ENCODE measurements at regions not wholly inside any gene's neighbourhood (a gene's known extent, or its start where the extent isn't known, plus 50 kb on each side); places are given as distances from the start of the nearest gene placed in this dataset.

DNA sequence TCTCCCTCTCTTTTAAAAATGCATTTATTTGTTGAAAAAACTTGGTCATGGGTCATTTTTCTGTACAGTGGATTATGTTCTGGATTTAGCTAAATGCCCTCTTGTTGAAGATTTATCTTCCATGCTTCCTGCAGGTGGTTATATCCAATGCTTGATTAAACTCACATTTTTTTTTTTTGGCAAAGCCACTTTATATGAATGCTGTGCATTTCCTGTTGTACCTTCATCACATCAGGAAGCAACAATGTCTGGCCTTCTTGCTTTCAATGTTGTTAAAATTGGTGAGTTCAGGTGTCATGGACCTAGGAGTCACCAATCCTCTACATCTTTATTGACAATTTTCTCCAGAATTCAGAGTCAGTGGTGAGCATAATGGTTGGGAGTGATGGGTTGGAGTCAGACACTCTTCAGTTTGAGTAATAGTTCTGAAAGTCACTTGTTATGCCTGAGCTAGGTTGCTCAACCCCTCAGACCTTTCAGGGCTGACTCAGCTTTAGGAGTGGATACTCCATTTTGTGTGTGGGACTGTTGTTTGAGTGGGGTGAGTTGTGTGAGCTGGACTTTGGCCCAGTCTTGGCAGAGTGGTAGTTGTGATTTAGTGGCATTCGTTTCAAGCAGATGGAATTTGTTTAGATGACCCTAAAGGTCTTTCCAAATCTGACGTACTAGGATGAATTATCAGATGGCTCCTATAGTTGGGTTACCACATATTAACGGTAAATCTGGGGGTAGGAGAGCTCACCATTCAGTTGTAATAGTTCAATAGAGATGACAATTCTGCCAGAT lies 213.5 kb upstream of the ZNF32 start:
- no peaks in the 10 kb centered on the region for H3K4me1 ChIP-seq (ENCODE audit: control insufficient read depth, insufficient read depth, low read length, poor library complexity, severe bottlenecking)
- DNase-seq: no peak
- no peaks in the 10 kb centered on the region for H3K36me3 ChIP-seq (ENCODE audit: control insufficient read depth, insufficient read depth, low read length)
- no peaks in the 10 kb centered on the region for H3K9me3 ChIP-seq (ENCODE audit: control insufficient read depth, low read length)
- H3K27ac ChIP-seq (ENCODE audit: insufficient read depth, low read length, poor library complexity, severe bottlenecking): no peak overlapping the region
- H3K27me3 ChIP-seq (replicated peaks; ENCODE audit: control insufficient read depth, insufficient read depth, low read length, poor library complexity, severe bottlenecking): no peaks in the 10 kb centered on the region
- no peak overlapping the region for H3K4me3 ChIP-seq (ENCODE audit: insufficient read depth, low read depth, low read length, poor library complexity, severe bottlenecking)

DNA sequence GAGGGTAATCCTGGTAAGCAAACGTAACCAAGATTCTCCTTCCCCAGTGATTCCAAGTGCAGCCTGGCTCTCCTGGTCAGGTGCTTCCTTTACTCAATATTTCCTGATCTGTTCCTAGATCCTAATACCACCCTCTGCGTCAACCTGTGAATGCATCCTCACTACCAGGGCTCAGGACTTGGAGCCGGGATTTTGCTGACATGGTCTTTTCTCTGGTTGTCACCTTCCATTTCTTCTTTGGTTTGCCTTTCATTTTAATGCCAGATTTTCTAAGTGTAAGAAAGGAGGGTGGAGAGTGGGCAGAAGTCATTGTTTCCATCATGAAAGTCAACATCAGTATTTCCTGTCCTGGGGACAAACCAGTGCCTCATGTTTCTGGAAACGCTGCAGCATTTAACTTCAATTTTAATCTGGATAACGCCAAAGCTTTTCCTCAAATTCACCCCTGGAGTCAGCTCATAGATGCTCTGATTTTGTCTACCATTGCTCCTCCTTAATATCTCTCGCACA lies 210.4 kb upstream of the ZNF32 start:
- Histone ChIP-seq H3K36me3 (ENCODE audit: control insufficient read depth, insufficient read depth, low read length) (no peaks in the 10 kb centered on the region), H3K9me3 (ENCODE audit: control insufficient read depth, low read length) (no peaks in the 10 kb centered on the region)

GRCh38 chr10:43857931-43858315 lies 209.2 kb upstream of the ZNF32 start:
- Histone ChIP-seq H3K36me3 (ENCODE audit: control insufficient read depth, insufficient read depth, low read length) (no peaks in the 10 kb centered on the region), H3K9me3 (ENCODE audit: control insufficient read depth, low read length) (no peaks in the 10 kb centered on the region), H3K4me1 (ENCODE audit: control insufficient read depth, insufficient read depth, low read length, poor library complexity, severe bottlenecking) (no peaks in the 10 kb centered on the region), H3K27me3 (replicated peaks; ENCODE audit: control insufficient read depth, insufficient read depth, low read length, poor library complexity, severe bottlenecking) (no peaks in the 10 kb centered on the region), H3K27ac (ENCODE audit: insufficient read depth, low read length, poor library complexity, severe bottlenecking) (no peak overlapping the region), H3K4me3 (ENCODE audit: insufficient read depth, low read depth, low read length, poor library complexity, severe bottlenecking) (no peak overlapping the region)
- no peak for DNase-seq

More for the DNA sequence above, 210.4 kb upstream of the ZNF32 start:
- Histone ChIP-seq H3K27me3 (replicated peaks; ENCODE audit: control insufficient read depth, insufficient read depth, low read length, poor library complexity, severe bottlenecking) (no peaks in the 10 kb centered on the region), H3K27ac (ENCODE audit: insufficient read depth, low read length, poor library complexity, severe bottlenecking) (no peak overlapping the region), H3K4me1 (ENCODE audit: control insufficient read depth, insufficient read depth, low read length, poor library complexity, severe bottlenecking) (no peaks in the 10 kb centered on the region), H3K4me3 (ENCODE audit: insufficient read depth, low read depth, low read length, poor library complexity, severe bottlenecking) (no peak overlapping the region)
- DNase-seq: no peak

- no peaks in the 10 kb centered on the region for H3K9me3 ChIP-seq (ENCODE audit: control insufficient read depth, low read length)
- H3K4me1 ChIP-seq (ENCODE audit: control insufficient read depth, insufficient read depth, low read length, poor library complexity, severe bottlenecking): no peaks in the 10 kb centered on the region
- DNase-seq: no peak
- no peaks in the 10 kb centered on the region for H3K36me3 ChIP-seq (ENCODE audit: control insufficient read depth, insufficient read depth, low read length)
- H3K4me3 ChIP-seq (ENCODE audit: insufficient read depth, low read depth, low read length, poor library complexity, severe bottlenecking): no peak overlapping the region
- H3K27ac ChIP-seq (ENCODE audit: insufficient read depth, low read length, poor library complexity, severe bottlenecking): no peak overlapping the region
- H3K27me3 ChIP-seq (replicated peaks; ENCODE audit: control insufficient read depth, insufficient read depth, low read length, poor library complexity, severe bottlenecking): no peaks in the 10 kb centered on the region
Observed at GRCh38 chr10:43857206-43857930, 208.7 kb upstream of the ZNF32 start.

GRCh38 chr10:43856299-43856698 lies 207.6 kb upstream of the ZNF32 start:
- H3K4me1 ChIP-seq (ENCODE audit: control insufficient read depth, insufficient read depth, low read length, poor library complexity, severe bottlenecking): no peaks in the 10 kb centered on the region
- H3K4me3 ChIP-seq (ENCODE audit: insufficient read depth, low read depth, low read length, poor library complexity, severe bottlenecking): no peak overlapping the region
- no peaks in the 10 kb centered on the region for H3K36me3 ChIP-seq (ENCODE audit: control insufficient read depth, insufficient read depth, low read length)
- DNase-seq: no peak
- H3K27me3 ChIP-seq (replicated peaks; ENCODE audit: control insufficient read depth, insufficient read depth, low read length, poor library complexity, severe bottlenecking): no peaks in the 10 kb centered on the region
- no peaks in the 10 kb centered on the region for H3K9me3 ChIP-seq (ENCODE audit: control insufficient read depth, low read length)
- H3K27ac ChIP-seq (ENCODE audit: insufficient read depth, low read length, poor library complexity, severe bottlenecking): no peak overlapping the region

DNA sequence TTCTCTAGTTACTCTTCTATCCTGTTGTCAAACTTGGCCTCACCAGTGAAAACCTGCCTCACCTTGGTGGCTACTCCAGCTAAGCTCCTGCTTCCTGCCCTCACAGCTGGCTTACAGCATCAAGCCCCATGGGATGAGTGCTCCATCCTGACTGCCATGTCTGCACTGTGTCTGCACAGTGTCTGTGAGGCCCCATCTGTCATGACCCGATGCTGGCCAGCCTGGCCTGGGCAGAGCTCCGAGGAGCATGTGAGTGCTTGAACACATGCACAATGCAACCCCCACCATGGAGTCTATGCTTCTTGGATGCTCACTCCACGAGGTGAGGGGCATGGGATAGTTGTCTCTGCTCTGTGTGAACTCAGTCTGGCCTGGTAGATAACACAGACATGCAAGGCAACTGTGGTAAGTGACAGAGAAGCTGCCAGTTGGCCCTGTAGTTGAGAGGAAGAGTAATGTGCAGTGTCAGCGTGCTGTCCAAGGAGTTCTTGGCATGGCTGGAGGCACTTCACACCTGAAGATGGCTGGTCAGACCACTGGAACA lies 207.1 kb upstream of the ZNF32 start:
- no peak for DNase-seq
- no peak overlapping the region for H3K4me3 ChIP-seq (ENCODE audit: insufficient read depth, low read depth, low read length, poor library complexity, severe bottlenecking)

GRCh38 chr10:43854007-43854406 lies 205.3 kb upstream of the ZNF32 start:
- H3K36me3 ChIP-seq (ENCODE audit: control insufficient read depth, insufficient read depth, low read length): no peaks in the 10 kb centered on the region
- no peaks in the 10 kb centered on the region for H3K27me3 ChIP-seq (replicated peaks; ENCODE audit: control insufficient read depth, insufficient read depth, low read length, poor library complexity, severe bottlenecking)
- DNase-seq: no peak
- H3K4me3 ChIP-seq (ENCODE audit: insufficient read depth, low read depth, low read length, poor library complexity, severe bottlenecking): no peak overlapping the region
- H3K4me1 ChIP-seq (ENCODE audit: control insufficient read depth, insufficient read depth, low read length, poor library complexity, severe bottlenecking): no peaks in the 10 kb centered on the region
- no peak overlapping the region for H3K27ac ChIP-seq (ENCODE audit: insufficient read depth, low read length, poor library complexity, severe bottlenecking)
- no peaks in the 10 kb centered on the region for H3K9me3 ChIP-seq (ENCODE audit: control insufficient read depth, low read length)

More for the DNA sequence above, 207.1 kb upstream of the ZNF32 start:
- H3K4me1 ChIP-seq (ENCODE audit: control insufficient read depth, insufficient read depth, low read length, poor library complexity, severe bottlenecking): no peaks in the 10 kb centered on the region
- no peaks in the 10 kb centered on the region for H3K9me3 ChIP-seq (ENCODE audit: control insufficient read depth, low read length)
- H3K36me3 ChIP-seq (ENCODE audit: control insufficient read depth, insufficient read depth, low read length): no peaks in the 10 kb centered on the region
- no peak overlapping the region for H3K27ac ChIP-seq (ENCODE audit: insufficient read depth, low read length, poor library complexity, severe bottlenecking)
- no peaks in the 10 kb centered on the region for H3K27me3 ChIP-seq (replicated peaks; ENCODE audit: control insufficient read depth, insufficient read depth, low read length, poor library complexity, severe bottlenecking)

GRCh38 chr10:43853369-43853768 lies 204.7 kb upstream of the ZNF32 start:
- Histone ChIP-seq H3K27ac (ENCODE audit: insufficient read depth, low read length, poor library complexity, severe bottlenecking) (no peak overlapping the region), H3K4me1 (ENCODE audit: control insufficient read depth, insufficient read depth, low read length, poor library complexity, severe bottlenecking) (no peaks in the 10 kb centered on the region), H3K4me3 (ENCODE audit: insufficient read depth, low read depth, low read length, poor library complexity, severe bottlenecking) (no peak overlapping the region), H3K9me3 (ENCODE audit: control insufficient read depth, low read length) (no peaks in the 10 kb centered on the region), H3K27me3 (replicated peaks; ENCODE audit: control insufficient read depth, insufficient read depth, low read length, poor library complexity, severe bottlenecking) (no peaks in the 10 kb centered on the region), H3K36me3 (ENCODE audit: control insufficient read depth, insufficient read depth, low read length) (no peaks in the 10 kb centered on the region)
- DNase-seq: no peak

- no peaks in the 10 kb centered on the region for H3K27me3 ChIP-seq (replicated peaks; ENCODE audit: control insufficient read depth, insufficient read depth, low read length, poor library complexity, severe bottlenecking)
- H3K27ac ChIP-seq (ENCODE audit: insufficient read depth, low read length, poor library complexity, severe bottlenecking): no peak overlapping the region
- H3K36me3 ChIP-seq (ENCODE audit: control insufficient read depth, insufficient read depth, low read length): no peaks in the 10 kb centered on the region
- no peaks in the 10 kb centered on the region for H3K9me3 ChIP-seq (ENCODE audit: control insufficient read depth, low read length)
- no peaks in the 10 kb centered on the region for H3K4me1 ChIP-seq (ENCODE audit: control insufficient read depth, insufficient read depth, low read length, poor library complexity, severe bottlenecking)
- no peak for DNase-seq
- no peak overlapping the region for H3K4me3 ChIP-seq (ENCODE audit: insufficient read depth, low read depth, low read length, poor library complexity, severe bottlenecking)
Observed at GRCh38 chr10:43852644-43853214, 204.0 kb upstream of the ZNF32 start.

- no peaks in the 10 kb centered on the region for H3K36me3 ChIP-seq (ENCODE audit: control insufficient read depth, insufficient read depth, low read length)
- no peaks in the 10 kb centered on the region for H3K4me1 ChIP-seq (ENCODE audit: control insufficient read depth, insufficient read depth, low read length, poor library complexity, severe bottlenecking)
Observed at GRCh38 chr10:43852149-43852548, 203.5 kb upstream of the ZNF32 start.

More at GRCh38 chr10:43852149-43852548, 203.5 kb upstream of the ZNF32 start:
- no peaks in the 10 kb centered on the region for H3K9me3 ChIP-seq (ENCODE audit: control insufficient read depth, low read length)
- no peak overlapping the region for H3K27ac ChIP-seq (ENCODE audit: insufficient read depth, low read length, poor library complexity, severe bottlenecking)
- H3K27me3 ChIP-seq (replicated peaks; ENCODE audit: control insufficient read depth, insufficient read depth, low read length, poor library complexity, severe bottlenecking): no peaks in the 10 kb centered on the region
- DNase-seq: no peak
- no peak overlapping the region for H3K4me3 ChIP-seq (ENCODE audit: insufficient read depth, low read depth, low read length, poor library complexity, severe bottlenecking)
